NCI-H226 (cell line): ENCODE measurements at regions not wholly inside any gene's neighbourhood (a gene's known extent, or its start where the extent isn't known, plus 50 kb on each side); places are given as distances from the start of the nearest gene placed in this dataset.
"Not testable (repeated sequence)": the region's sequence is repeated elsewhere in the genome, so short reads cannot be mapped to it uniquely, and the experiment has no call there.

Experiments
- DNase-seq: peaks from one replicate; pipeline ENCODE4 v3.0.0-alpha.2; 2015

- DNase-seq: no peak
These were observed 369.8 kb downstream of the SEMA3D start for GRCh38 chr7:84817016-84817415.

DNA sequence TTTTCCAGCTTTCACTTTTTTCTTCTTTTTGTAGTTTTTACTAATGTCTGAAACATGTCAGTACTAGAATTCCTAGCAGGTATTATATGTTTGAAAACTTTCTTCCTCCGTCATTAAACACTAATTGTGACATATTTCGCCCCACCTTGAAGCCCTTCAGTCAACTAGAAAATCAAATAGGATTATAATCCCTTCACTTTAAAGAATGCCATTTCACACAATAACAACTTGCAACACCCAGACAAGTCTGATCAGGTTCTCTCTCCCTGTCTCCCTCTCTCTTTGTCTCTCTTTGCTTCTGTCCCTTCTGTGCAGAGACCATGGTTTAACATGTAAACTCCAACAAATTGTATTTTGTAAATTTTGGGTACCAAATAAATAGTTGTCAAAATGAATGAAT lies 373.5 kb downstream of the SEMA3D start:
- DNase-seq: no peak

- DNase-seq: no peak
These were observed 374.8 kb downstream of the SEMA3D start for GRCh38 chr7:84812021-84812420.

DNA sequence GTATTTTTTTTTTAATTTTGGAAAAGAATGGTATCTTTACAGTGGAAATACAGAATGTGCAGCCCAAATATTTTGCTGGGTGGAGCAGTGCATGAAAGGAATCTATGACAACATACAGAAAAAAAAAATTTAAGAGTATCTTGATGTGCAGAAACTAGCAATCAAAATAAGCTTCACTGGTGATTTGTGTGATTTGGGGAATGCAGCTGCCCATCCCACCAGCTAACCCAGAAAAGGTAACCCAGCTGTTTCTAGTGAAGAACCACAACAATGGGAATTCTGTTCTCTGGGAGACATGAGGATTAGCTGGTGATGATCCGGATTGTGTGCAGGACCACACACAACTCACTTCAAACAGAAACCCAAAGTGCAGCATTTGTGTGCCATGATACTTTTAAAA lies 375.5 kb downstream of the SEMA3D start:
- DNase-seq: no peak

- DNase-seq: no peak
These were observed 377.0 kb downstream of the SEMA3D start for GRCh38 chr7:84809877-84810276.

GRCh38 chr7:84803979-84804378 lies 382.9 kb downstream of the SEMA3D start:
- DNase-seq: no peak

DNA sequence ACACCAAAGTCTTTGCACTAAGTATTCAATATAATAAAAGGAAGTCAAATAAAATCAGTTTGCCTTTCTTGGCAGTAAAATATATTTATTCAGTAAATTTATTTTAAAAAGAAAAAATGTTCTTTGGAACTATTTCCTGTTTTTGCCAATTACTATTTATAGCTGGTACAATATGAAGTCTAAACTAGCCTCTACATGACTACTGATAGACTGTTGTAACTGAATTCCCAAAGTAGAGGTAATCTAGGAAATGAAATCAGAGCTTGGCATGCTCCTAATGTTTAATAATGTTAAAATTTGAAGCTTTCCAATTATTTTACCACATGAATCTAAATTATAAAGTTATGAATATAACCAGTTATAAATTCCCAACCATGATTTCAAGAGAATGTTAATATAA lies 385.5 kb downstream of the SEMA3D start:
- DNase-seq: no peak

GRCh38 chr7:84800846-84801245 lies 386.0 kb downstream of the SEMA3D start:
- DNase-seq: no peak

- no peak for DNase-seq
These were observed 387.8 kb downstream of the SEMA3D start for GRCh38 chr7:84799106-84799505.

DNA sequence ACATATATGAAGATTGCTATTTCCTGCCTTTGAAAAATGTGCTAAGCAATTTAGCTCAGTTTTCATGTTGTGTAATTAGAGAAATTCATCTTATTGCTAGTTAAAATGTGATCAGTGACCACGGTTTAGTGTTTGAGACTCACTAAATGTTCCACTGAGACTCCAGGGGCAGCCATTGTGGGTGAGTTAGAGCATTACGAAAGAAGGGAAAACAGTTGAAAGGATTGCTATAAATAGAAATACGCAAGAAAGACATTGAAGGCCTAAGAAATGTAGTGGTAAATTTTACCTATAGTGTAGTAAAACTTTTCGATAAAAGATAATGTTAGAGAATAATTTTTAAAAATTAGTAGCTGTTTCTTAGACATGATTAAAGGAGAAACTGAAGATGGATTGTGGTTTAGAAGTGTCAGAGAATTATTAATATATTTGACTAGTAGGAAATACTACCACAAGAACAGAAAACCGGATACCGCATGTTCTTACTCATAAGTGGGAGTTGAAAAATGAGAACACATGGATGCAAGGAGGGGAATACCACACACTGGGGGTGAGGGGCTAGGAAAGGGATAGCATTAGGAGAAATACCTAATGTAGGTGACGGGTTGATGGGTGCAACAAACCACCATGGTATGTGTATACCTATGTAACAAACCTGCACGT lies 394.5 kb downstream of the SEMA3D start:
- DNase-seq: no peak

GRCh38 chr7:84790882-84791281 lies 396.0 kb downstream of the SEMA3D start:
- no peak for DNase-seq

DNA sequence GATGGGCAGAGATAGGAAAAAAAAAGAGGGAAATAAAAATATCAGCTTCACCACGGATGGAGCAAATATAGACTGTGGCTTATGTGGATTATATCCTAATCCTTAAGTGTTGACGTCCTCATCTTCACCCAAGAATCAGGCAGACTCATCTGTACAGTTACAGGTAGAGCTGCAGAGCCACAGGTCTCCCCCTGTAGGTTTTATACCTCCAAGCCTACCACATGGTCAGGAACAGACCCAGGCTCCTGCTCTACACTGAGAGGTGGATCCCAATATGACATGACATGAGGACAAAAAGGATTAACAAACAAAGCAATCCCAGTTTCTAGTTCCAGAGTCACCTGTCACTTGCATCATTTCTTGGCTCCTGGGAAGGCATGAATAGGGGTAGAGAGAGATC lies 400.8 kb downstream of the SEMA3D start:
- no peak for DNase-seq

DNA sequence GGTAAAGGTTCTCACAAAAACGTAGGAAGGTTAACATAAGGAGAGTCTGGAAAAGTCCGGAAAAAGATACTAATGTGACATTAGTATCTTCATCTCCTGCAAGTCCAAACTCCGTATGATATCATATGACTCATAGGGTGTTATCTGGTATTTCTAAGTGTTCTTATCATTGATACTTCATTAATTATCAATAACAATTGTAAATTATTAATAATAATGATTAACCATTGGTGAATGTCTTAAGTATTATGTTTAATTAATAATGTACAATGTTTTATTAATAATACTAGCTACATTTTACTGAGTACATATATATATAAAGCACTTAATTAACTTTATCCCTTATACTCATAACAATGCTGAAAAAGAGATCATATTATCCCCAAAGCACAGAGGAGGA lies 402.4 kb downstream of the SEMA3D start:
- no peak for DNase-seq

GRCh38 chr7:84783141-84783778 lies 403.6 kb downstream of the SEMA3D start:
- DNase-seq: no peak

DNA sequence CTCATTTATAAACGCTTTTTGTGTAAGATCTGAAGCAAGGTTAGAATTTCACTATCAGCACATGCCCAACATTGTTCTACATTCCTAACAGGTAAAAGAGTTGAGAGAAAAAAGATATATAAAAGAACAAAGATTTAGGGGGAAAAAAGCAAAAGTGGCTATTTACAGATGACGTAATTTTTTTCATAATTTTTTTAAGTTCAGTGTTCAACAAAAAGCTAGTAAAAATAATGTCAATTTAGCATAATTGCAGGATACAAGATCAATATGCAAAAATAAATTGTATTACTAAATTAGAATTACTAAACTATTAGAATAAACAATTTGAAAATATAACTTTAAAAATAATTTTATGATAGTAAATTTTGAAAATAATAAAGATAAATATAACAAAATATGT lies 405.0 kb downstream of the SEMA3D start:
- DNase-seq: no peak

GRCh38 chr7:84780158-84781124 lies 406.4 kb downstream of the SEMA3D start:
- DNase-seq: no peak

- DNase-seq: no peak
These were observed 429.1 kb downstream of the SEMA3D start for GRCh38 chr7:84757761-84758160.

DNA sequence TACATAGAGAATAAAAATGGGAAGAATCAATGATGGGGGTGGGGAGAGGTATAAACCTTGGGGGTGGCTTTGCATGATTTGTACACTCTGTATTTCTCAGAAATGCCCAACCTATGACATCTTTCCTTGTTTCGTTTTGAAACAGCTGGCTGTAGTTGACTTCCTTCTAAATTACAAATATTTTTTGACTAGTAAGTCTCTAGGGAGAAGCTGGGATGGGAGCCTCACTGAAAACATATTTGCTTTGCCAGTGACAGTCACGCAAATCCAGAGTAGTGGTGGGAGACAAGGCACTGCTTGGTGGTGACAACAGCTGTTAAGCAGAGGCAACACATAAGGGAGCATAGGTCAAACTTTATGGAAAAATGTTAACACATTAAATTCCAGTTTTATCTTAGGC lies 440.5 kb downstream of the SEMA3D start:
- no peak for DNase-seq

GRCh38 chr7:84744385-84744784 lies 442.5 kb downstream of the SEMA3D start:
- DNase-seq: no peak

DNA sequence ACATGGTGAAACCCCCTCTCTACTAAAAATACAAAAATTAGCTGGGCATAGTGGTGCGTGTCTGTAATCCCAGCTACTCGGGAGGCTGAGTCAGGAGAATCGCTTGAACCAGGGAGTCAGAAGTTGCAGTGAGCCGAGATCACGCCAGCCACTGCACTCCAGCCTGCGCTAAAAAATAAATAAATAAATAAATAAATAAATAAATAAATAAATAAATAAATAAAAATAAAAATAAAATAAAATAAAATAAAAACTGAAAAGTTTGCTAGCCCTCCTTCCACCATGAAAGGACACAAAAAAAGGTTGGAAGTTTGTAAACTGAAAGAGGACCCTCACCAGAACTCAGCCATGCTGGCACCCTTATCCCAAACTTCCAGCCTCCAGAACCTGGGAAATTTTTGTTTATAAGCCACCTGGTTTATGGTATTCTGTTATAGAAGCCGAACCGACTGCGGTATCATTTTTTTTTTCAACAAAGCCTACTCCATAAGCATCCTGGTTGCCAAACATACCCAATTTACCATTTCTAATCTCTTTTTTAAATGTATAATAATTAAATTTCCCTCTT lies 448.2 kb downstream of the SEMA3D start:
- DNase-seq: no peak

DNA sequence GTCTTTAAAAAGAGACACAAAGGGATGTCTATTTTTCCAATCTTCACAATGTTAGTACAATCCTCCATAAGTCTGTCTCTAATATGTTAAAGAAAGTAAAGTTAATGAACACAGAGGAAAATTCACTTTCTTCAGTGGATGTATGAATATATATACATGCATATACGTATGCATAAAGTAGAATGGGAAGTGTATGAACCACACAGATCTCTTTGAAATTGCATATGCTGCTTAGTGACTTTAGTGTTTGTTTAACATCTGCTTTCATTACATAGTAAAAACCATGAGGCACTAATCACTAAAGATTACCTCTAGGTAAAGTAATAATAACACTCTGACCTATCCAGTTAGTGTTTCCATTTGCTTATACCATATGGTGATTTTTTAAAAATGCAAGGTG lies 451.2 kb downstream of the SEMA3D start:
- DNase-seq: no peak

DNA sequence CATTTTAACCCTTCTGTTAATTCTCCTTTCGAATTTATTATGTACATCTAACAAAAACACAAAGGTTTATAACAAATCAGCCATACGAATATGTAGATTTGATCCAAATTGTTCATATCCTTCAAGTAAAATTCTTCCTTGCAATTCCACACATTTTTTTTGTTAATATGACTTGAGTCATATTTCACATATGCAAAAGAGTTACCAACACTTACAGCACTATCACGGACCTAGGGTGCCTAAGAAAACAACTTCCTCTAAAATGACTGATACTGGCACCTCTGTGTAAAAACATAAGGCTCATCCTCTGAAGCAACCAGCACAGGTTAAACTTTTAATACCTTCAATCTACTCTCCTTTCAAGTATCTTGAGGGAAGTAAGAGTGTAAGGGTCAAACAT lies 451.8 kb downstream of the SEMA3D start:
- DNase-seq: no peak

DNA sequence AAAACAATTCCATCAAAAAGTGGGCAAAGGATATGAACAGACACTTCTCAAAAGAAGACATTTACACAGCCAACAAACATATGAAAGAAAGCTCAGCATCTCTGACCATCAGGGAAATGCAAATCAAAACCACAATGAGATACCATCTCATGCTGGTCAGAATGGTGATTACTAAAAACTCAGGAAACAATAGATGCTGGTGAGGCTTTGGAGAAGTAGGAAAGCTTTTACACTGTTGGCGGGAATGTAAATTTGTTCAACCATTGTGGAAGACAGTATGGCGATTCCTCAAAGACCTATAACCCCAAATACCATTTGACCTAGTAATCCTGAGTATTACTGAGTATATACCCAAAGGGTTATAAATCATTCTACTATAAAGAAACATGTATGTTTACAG lies 452.9 kb downstream of the SEMA3D start:
- not testable (repeated sequence) for DNase-seq
